GM10266 (cell line): ENCODE measurements at regions not wholly inside any gene's neighbourhood (a gene's known extent, or its start where the extent isn't known, plus 50 kb on each side); places are given as distances from the start of the nearest gene placed in this dataset.

ENCODE experiments used
- DNase-seq: peaks from one replicate; pipeline ENCODE4 v3.0.0; 2012; ENCODE audit errors: extremely low spot score
- CTCF ChIP-seq: IDR thresholded peaks from 2 replicates; pipeline ENCODE4 v1.5.1; 2012; ENCODE audit warnings: mild to moderate bottlenecking, low read depth; ENCODE audit not compliant: control insufficient read depth, insufficient read depth; ENCODE audit errors: missing control alignments

GRCh38 chr7:84637568-84638338 is 443.2 kb upstream of the SEMA3A start:
- no peak for TF ChIP-seq CTCF
- DNase-seq = no peak

GRCh38 chr7:84631913-84632312 is 437.3 kb upstream of the SEMA3A start:
- DNase-seq = no peak
- TF ChIP-seq CTCF = no peak

- no peak for DNase-seq
- no peak for TF ChIP-seq CTCF
These were observed 435.2 kb upstream of the SEMA3A start for GRCh38 chr7:84629640-84630318.

GRCh38 chr7:84629216-84629615 is 434.6 kb upstream of the SEMA3A start:
- no peak for DNase-seq
- no peak for TF ChIP-seq CTCF

- no peak for TF ChIP-seq CTCF
These were observed 432.7 kb upstream of the SEMA3A start for GRCh38 chr7:84627250-84627649.

GRCh38 chr7:84624927-84625326 is 430.3 kb upstream of the SEMA3A start:
- no peak for DNase-seq
- no peak for TF ChIP-seq CTCF

More at GRCh38 chr7:84627250-84627649, 432.7 kb upstream of the SEMA3A start:
- no peak for DNase-seq

- TF ChIP-seq CTCF = no peak
- no peak for DNase-seq
These were observed 429.9 kb upstream of the SEMA3A start for GRCh38 chr7:84624527-84624926.
